Neural progenitor cell (in vitro differentiated cells): ENCODE measurements at regions not wholly inside any gene's neighbourhood (a gene's known extent, or its start where the extent isn't known, plus 50 kb on each side); places are given as distances from the start of the nearest gene placed in this dataset.

ENCODE experiments used
- DNase-seq: peaks from one replicate; pipeline ENCODE4 v3.0.0-alpha.2; 2016; ENCODE audit warnings: low spot score
- H2AFZ ChIP-seq: fragments of 200-600 bp; sonication (generic); replicated peaks from 2 replicates; pipeline ENCODE4 v1.6.1; 2016; ENCODE audit warnings: antibody characterized with exemption
- H3F3A ChIP-seq: fragments of 200-600 bp; sonication (generic); 2 replicates; pipeline ENCODE4 v1.6.1; 2016; ENCODE audit warnings: antibody characterized with exemption, low read depth
- H3K27ac ChIP-seq: fragments of 200-600 bp; sonication (generic); 2 replicates; pipeline ENCODE4 v1.5.1; 2016; ENCODE audit warnings: mild to moderate bottlenecking
- H3K27me3 ChIP-seq: fragments of 200-600 bp; sonication (generic); 2 replicates; pipeline ENCODE4 v1.6.1; 2016; ENCODE audit warnings: mild to moderate bottlenecking, moderate library complexity
- H3K36me3 ChIP-seq: fragments of 200-600 bp; sonication (generic); 2 replicates; pipeline ENCODE4 v1.5.1; 2016
- H3K4me1 ChIP-seq: fragments of 200-600 bp; sonication (generic); 2 replicates; pipeline ENCODE4 v1.6.1; 2016; ENCODE audit warnings: mixed run types
- H3K4me2 ChIP-seq: fragments of 200-600 bp; sonication (generic); 2 replicates; pipeline ENCODE4 v1.6.1; 2016
- H3K4me3 ChIP-seq: fragments of 200-600 bp; sonication (generic); 2 replicates; pipeline ENCODE4 v1.5.1; 2016
- H3K79me2 ChIP-seq: fragments of 200-600 bp; sonication (generic); 2 replicates; pipeline ENCODE4 v1.6.1; 2016; ENCODE audit warnings: low read depth
- H3K9ac ChIP-seq: fragments of 200-600 bp; sonication (generic); 2 replicates; pipeline ENCODE4 v1.6.1; 2016
- H3K9me3 ChIP-seq: fragments of 200-600 bp; sonication (generic); 2 replicates; pipeline ENCODE4 v1.5.1; 2016; ENCODE audit warnings: low read depth
- H4K20me1 ChIP-seq: fragments of 200-600 bp; sonication (generic); 2 replicates; pipeline ENCODE4 v1.6.1; 2016; ENCODE audit warnings: low read depth
- H3K27ac Mint-ChIP-seq: 3 replicates; pipeline ENCODE4 v1.8.0; 2021; ENCODE audit warnings: mixed read lengths
- H3K27me3 Mint-ChIP-seq: 2 replicates; pipeline ENCODE4 v1.8.0; 2022; ENCODE audit warnings: low read depth, mild to moderate bottlenecking, inconsistent platforms, moderate library complexity, mixed read lengths; ENCODE audit not compliant: insufficient read depth
- H3K36me3 Mint-ChIP-seq: 3 replicates; pipeline ENCODE4 v1.8.0; 2021; ENCODE audit warnings: mixed read lengths
- H3K4me1 Mint-ChIP-seq: 3 replicates; pipeline ENCODE4 v1.8.0; 2021; ENCODE audit warnings: mixed read lengths
- H3K4me3 Mint-ChIP-seq: 3 replicates; pipeline ENCODE4 v1.8.0; 2021; ENCODE audit warnings: mild to moderate bottlenecking, moderate library complexity, mixed read lengths
- H3K9me3 Mint-ChIP-seq: 3 replicates; pipeline ENCODE4 v1.8.0; 2020; ENCODE audit warnings: mixed read lengths
- TF ChIP-seq, protein P1 (sequence below): fragments of 200-600 bp; sonication (generic); IDR thresholded peaks from 2 replicates; pipeline ENCODE4 v1.5.1; 2017; ENCODE audit warnings: antibody characterized with exemption, mild to moderate bottlenecking

DNA sequence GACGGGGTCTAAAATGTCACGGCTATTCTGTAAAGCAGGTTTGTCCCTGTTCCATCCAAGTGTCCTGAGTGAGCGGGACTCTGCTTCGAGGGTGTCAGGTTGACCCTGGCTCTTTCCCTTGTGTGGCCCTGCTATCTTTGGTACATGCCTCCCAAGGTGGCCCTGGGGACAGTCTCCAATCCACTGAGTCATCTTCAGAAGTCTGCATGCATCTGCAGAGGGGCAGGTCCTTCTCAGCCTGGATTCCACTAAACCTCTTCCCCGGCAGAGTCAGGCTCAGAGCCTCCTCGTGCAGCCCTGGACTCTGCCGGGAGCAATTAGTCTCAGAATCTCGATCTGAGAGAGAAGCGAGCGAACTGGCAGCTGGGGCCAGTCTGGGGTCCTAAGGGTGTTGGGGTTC is 50.1 kb upstream of the KCNJ15 start:
- H3K9me3 ChIP-seq, result no peaks in the 10 kb centered on the region
- H3K27ac Mint-ChIP-seq, result no peak overlapping the region
- H3K4me3 ChIP-seq, result no peak overlapping the region
- TF ChIP-seq, protein P1, sequence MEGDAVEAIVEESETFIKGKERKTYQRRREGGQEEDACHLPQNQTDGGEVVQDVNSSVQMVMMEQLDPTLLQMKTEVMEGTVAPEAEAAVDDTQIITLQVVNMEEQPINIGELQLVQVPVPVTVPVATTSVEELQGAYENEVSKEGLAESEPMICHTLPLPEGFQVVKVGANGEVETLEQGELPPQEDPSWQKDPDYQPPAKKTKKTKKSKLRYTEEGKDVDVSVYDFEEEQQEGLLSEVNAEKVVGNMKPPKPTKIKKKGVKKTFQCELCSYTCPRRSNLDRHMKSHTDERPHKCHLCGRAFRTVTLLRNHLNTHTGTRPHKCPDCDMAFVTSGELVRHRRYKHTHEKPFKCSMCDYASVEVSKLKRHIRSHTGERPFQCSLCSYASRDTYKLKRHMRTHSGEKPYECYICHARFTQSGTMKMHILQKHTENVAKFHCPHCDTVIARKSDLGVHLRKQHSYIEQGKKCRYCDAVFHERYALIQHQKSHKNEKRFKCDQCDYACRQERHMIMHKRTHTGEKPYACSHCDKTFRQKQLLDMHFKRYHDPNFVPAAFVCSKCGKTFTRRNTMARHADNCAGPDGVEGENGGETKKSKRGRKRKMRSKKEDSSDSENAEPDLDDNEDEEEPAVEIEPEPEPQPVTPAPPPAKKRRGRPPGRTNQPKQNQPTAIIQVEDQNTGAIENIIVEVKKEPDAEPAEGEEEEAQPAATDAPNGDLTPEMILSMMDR, result no peak
- H3K4me1 ChIP-seq, result peaks cover 5% of the 10 kb centered on the region
- H3K36me3 ChIP-seq, result no peaks in the 10 kb centered on the region
- no peaks in the 10 kb centered on the region for H3K27me3 ChIP-seq
- H3K27ac ChIP-seq, result no peak overlapping the region
- no peak overlapping the region for H2AFZ ChIP-seq
- H3K4me3 Mint-ChIP-seq, result no peak overlapping the region
- peaks cover 7% of the 10 kb centered on the region for H3K9me3 Mint-ChIP-seq
- H4K20me1 ChIP-seq, result no peaks in the 10 kb centered on the region
- H3F3A ChIP-seq, result no peaks in the 10 kb centered on the region
- H3K36me3 Mint-ChIP-seq, result no peaks in the 10 kb centered on the region
- H3K4me2 ChIP-seq, result no peak overlapping the region
- no peak for DNase-seq
- no peaks in the 10 kb centered on the region for H3K79me2 ChIP-seq
- no peak overlapping the region for H3K9ac ChIP-seq
- H3K27me3 Mint-ChIP-seq, result peaks cover 3% of the 10 kb centered on the region
- peaks cover 11% of the 10 kb centered on the region for H3K4me1 Mint-ChIP-seq
